Thoracic aorta (tissue), 2 donors: ENCODE measurements at regions not wholly inside any gene's neighbourhood (a gene's known extent, or its start where the extent isn't known, plus 50 kb on each side); places are given as distances from the start of the nearest gene placed in this dataset.
"Not testable (repeated sequence)": the region's sequence is repeated elsewhere in the genome, so short reads cannot be mapped to it uniquely, and the experiment has no call there.

Experiments used
- ATAC-seq: fragments of 150-250 bp; one replicate; pipeline ENCODE4 v1.8.0; 2017; ENCODE audit warnings: low read depth; ENCODE audit not compliant: insufficient number of reproducible peaks, low FRiP score
- DNase-seq: peaks from one replicate; pipeline ENCODE4 v3.0.0-alpha.2; 2020; ENCODE audit warnings: low spot score
- H3K27ac ChIP-seq, 2 donors: fragments of 200-600 bp; sonication (generic); 1 replicate in 1 of 2; 2 replicates in 1 of 2; pipeline ENCODE4 v1.5.1; 2016; ENCODE audit warnings: mild to moderate bottlenecking in 2 of 2, moderate library complexity in 2 of 2
- H3K27me3 ChIP-seq: fragments of 200-600 bp; sonication (generic); replicated peaks from 2 replicates; pipeline ENCODE4 v1.6.0; 2016; ENCODE audit warnings: mild to moderate bottlenecking; ENCODE audit not compliant: insufficient read depth
- H3K36me3 ChIP-seq: fragments of 200-600 bp; sonication (generic); one replicate; pipeline ENCODE4 v1.5.1; 2016
- H3K4me1 ChIP-seq, 2 donors: fragments of 200-600 bp; sonication (generic); 1 replicate in 1 of 2; 2 replicates in 1 of 2; pipeline versions ENCODE4 v1.5.1 to v1.6.0; 2016; ENCODE audit warnings: low read depth in 2 of 2, mild to moderate bottlenecking in 1 of 2; ENCODE audit not compliant: control insufficient read depth in 1 of 2
- H3K4me3 ChIP-seq: fragments of 200-600 bp; sonication (generic); 2 replicates; pipeline ENCODE4 v1.5.1; 2016; ENCODE audit warnings: mild to moderate bottlenecking
- H3K9me3 ChIP-seq: fragments of 200-600 bp; sonication (generic); 2 replicates; pipeline ENCODE4 v1.5.1; 2016
- CTCF ChIP-seq: fragments of 200-600 bp; sonication (generic); IDR thresholded peaks from one replicate; pipeline ENCODE4 v1.5.1; 2019; ENCODE audit warnings: antibody characterized with exemption

- ATAC-seq (no peak), DNase-seq (no peak)
- H3K27ac ChIP-seq: no peak overlapping the region
- H3K4me1 ChIP-seq: no peaks in the 10 kb centered on the region
- H3K27me3 ChIP-seq: no peaks in the 10 kb centered on the region
- no peaks in the 10 kb centered on the region for H3K9me3 ChIP-seq
- no peaks in the 10 kb centered on the region for H3K36me3 ChIP-seq
- no peak overlapping the region for H3K4me3 ChIP-seq
- no peak for TF ChIP-seq CTCF
These were observed 277.5 kb downstream of the RPS4Y2 start for GRCh38 chrY:21033363-21033762.

GRCh38 chrY:21034151-21035061 is 278.5 kb downstream of the RPS4Y2 start:
- DNase-seq: no peak

DNA sequence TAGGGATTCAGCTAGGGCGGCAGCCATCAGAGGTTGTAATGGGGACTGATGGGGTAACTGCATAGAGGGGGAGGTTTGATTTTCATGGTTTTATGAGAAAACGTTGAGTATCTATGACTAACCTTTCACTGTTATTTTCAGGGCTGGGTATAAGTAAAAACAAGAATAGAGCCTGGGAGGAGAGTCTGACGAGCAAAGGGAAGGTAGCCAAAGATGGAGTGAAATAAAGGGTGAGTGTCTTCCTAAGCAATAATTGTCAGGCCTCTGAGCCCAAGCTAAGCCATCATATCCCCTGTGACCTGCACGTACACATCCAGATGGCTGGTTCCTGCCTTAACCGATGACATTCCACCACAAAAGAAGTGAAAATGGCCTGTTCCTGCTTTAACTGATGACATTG is 281.5 kb downstream of the RPS4Y2 start:
- not testable (repeated sequence) for H3K4me1 ChIP-seq, ATAC-seq, H3K4me3 ChIP-seq, DNase-seq, H3K27me3 ChIP-seq, H3K27ac ChIP-seq, H3K9me3 ChIP-seq, H3K36me3 ChIP-seq

More at GRCh38 chrY:21034151-21035061, 278.5 kb downstream of the RPS4Y2 start:
- no peaks in the 10 kb centered on the region for H3K4me1 ChIP-seq
- no peak overlapping the region for H3K27ac ChIP-seq
- ATAC-seq: no peak
- H3K9me3 ChIP-seq: no peaks in the 10 kb centered on the region
- no peaks in the 10 kb centered on the region for H3K36me3 ChIP-seq
- no peak for TF ChIP-seq CTCF
- H3K4me3 ChIP-seq: no peak overlapping the region
- no peaks in the 10 kb centered on the region for H3K27me3 ChIP-seq

- H3K4me1 ChIP-seq: no peaks in the 10 kb centered on the region
- no peak overlapping the region for H3K4me3 ChIP-seq
- no peak overlapping the region for H3K27ac ChIP-seq
- no peaks in the 10 kb centered on the region for H3K9me3 ChIP-seq
- TF ChIP-seq CTCF: no peak
- no peaks in the 10 kb centered on the region for H3K36me3 ChIP-seq
- ATAC-seq (no peak), DNase-seq (no peak)
- no peaks in the 10 kb centered on the region for H3K27me3 ChIP-seq
These were observed 283.9 kb downstream of the RPS4Y2 start for GRCh38 chrY:21039811-21040210.

DNA sequence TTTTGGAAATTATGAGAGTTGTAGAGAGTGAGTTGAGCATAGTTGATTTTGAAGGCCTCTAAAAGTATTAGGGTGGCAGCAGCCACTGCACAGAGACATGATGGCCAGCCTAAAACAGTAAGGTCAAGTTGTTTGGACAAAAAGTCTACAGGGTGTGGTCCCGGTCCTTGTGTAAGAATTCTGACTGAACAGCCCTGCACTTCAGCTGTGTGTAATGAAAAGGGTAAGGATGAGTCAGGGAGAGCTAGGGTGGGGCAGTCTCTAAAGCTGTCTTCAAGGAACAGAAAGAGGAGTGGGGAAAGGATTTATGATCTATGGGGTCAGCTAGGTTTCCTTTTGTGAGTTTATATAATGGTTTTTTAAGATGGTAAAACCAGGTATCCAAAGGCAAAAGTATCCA is 284.8 kb downstream of the RPS4Y2 start:
- not testable (repeated sequence) for H3K27ac ChIP-seq, H3K4me1 ChIP-seq, DNase-seq, H3K9me3 ChIP-seq, H3K4me3 ChIP-seq, H3K36me3 ChIP-seq, ATAC-seq, H3K27me3 ChIP-seq

DNA sequence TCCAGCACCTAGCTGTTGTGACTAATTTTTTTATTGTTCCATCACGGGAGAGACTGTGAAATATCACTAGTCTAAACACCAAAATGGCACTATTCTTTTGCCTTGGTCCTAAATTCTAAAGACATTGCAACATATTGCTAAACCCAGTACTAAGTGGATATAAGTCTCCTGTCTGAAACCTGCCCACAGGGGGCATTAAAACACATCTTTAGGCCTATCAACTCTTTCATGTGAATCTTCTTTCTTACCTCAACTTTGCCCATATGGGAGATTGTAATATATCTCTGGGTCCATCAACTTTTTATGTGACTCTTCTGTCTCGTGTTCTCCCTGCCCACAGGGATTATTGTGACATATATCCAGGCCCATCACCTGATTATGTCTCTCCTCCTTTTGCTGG is 317.2 kb downstream of the RPS4Y2 start:
- H3K27ac ChIP-seq: no peak overlapping the region
- H3K4me3 ChIP-seq: no peak overlapping the region
- H3K27me3 ChIP-seq: no peaks in the 10 kb centered on the region
- ATAC-seq (no peak), DNase-seq (no peak)
- H3K4me1 ChIP-seq: no peaks in the 10 kb centered on the region
- no peak for TF ChIP-seq CTCF
- H3K9me3 ChIP-seq: no peaks in the 10 kb centered on the region
- no peaks in the 10 kb centered on the region for H3K36me3 ChIP-seq
